ENCODE measurements at regions not wholly inside any gene's neighbourhood (a gene's known extent, or its start where the extent isn't known, plus 50 kb on each side); places are given as distances from the start of the nearest gene placed in this dataset.

- DNase-seq (ENCODE audit: low read depth), result no peak
Measured at GRCh38 chr4:117326091-117326490, 240.7 kb upstream of the TRAM1L1 start.

- DNase-seq (ENCODE audit: low read depth), result no peak
Measured at GRCh38 chr4:117327491-117327890, 242.1 kb upstream of the TRAM1L1 start.

GRCh38 chr4:117328333-117328732 is 243.0 kb upstream of the TRAM1L1 start:
- no peak for DNase-seq (ENCODE audit: low read depth)

GRCh38 chr4:117331817-117332216 is 246.4 kb upstream of the TRAM1L1 start:
- no peak for DNase-seq (ENCODE audit: low read depth)

GRCh38 chr4:117334451-117335188 is 249.2 kb upstream of the TRAM1L1 start:
- no peak for DNase-seq (ENCODE audit: low read depth)

- no peak for DNase-seq (ENCODE audit: low read depth)
Measured at GRCh38 chr4:117357437-117357836, 272.1 kb upstream of the TRAM1L1 start.

GRCh38 chr4:117357866-117358265 is 272.5 kb upstream of the TRAM1L1 start:
- DNase-seq (ENCODE audit: low read depth), result no peak

GRCh38 chr4:117370944-117371668 is 285.7 kb upstream of the TRAM1L1 start:
- DNase-seq (ENCODE audit: low read depth), result no peak

GRCh38 chr4:117375101-117375500 is 289.7 kb upstream of the TRAM1L1 start:
- DNase-seq (ENCODE audit: low read depth), result no peak

- no peak for DNase-seq (ENCODE audit: low read depth)
Measured at GRCh38 chr4:117376692-117377091, 291.3 kb upstream of the TRAM1L1 start.

GRCh38 chr4:117378942-117379341 is 293.6 kb upstream of the TRAM1L1 start:
- no peak for DNase-seq (ENCODE audit: low read depth)

- DNase-seq (ENCODE audit: low read depth), result no peak
Measured at GRCh38 chr4:117383468-117383867, 298.1 kb upstream of the TRAM1L1 start.

- DNase-seq (ENCODE audit: low read depth), result no peak
Measured at GRCh38 chr4:117385526-117385925, 300.1 kb upstream of the TRAM1L1 start.

- no peak for DNase-seq (ENCODE audit: low read depth)
Measured at GRCh38 chr4:117387072-117387471, 301.7 kb upstream of the TRAM1L1 start.

GRCh38 chr4:117400039-117400835 is 314.9 kb upstream of the TRAM1L1 start:
- no peak for DNase-seq (ENCODE audit: low read depth)

- DNase-seq (ENCODE audit: low read depth), result no peak
Measured at GRCh38 chr4:117412661-117413060, 327.3 kb upstream of the TRAM1L1 start.

- no peak for DNase-seq (ENCODE audit: low read depth)
Measured at GRCh38 chr4:117417856-117418255, 332.5 kb upstream of the TRAM1L1 start.

- DNase-seq (ENCODE audit: low read depth), result no peak
Measured at GRCh38 chr4:117420948-117421347, 335.6 kb upstream of the TRAM1L1 start.

- no peak for DNase-seq (ENCODE audit: low read depth)
Measured at GRCh38 chr4:117421706-117422105, 336.3 kb upstream of the TRAM1L1 start.

GRCh38 chr4:117422297-117422696 is 336.9 kb upstream of the TRAM1L1 start:
- no peak for DNase-seq (ENCODE audit: low read depth)

- DNase-seq (ENCODE audit: low read depth), result no peak
Measured at GRCh38 chr4:117425636-117426035, 340.3 kb upstream of the TRAM1L1 start.

- no peak for DNase-seq (ENCODE audit: low read depth)
Measured at GRCh38 chr4:117428536-117428935, 343.2 kb upstream of the TRAM1L1 start.

- DNase-seq (ENCODE audit: low read depth), result no peak
Measured at GRCh38 chr4:117429061-117429460, 343.7 kb upstream of the TRAM1L1 start.
